IPS-NIHi7 (cell line): ENCODE measurements at regions not wholly inside any gene's neighbourhood (a gene's known extent, or its start where the extent isn't known, plus 50 kb on each side); places are given as distances from the start of the nearest gene placed in this dataset.

Experiments
- DNase-seq: peaks from one replicate; pipeline ENCODE4 v3.0.0; 2012; ENCODE audit warnings: mixed read lengths; ENCODE audit errors: extremely low spot score

DNA sequence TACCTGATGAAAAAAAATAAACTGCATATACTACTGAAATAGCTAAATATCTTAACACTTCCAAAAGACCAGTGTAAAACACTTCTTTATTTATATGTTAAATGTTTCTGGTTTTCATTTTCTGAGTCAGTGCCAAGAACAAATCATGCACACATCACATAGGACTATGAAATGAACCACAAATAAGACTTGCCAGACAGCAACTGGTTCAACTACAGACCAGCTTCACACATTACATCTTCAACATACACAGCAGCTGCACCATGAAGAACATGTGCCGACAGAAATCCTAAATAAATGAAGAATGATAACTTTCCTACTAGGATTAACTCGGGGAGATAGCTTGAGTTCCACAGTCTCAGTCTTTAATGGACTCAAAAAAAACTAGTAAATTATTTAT is 168.3 kb upstream of the STXBP5 start:
- no peak for DNase-seq

DNA sequence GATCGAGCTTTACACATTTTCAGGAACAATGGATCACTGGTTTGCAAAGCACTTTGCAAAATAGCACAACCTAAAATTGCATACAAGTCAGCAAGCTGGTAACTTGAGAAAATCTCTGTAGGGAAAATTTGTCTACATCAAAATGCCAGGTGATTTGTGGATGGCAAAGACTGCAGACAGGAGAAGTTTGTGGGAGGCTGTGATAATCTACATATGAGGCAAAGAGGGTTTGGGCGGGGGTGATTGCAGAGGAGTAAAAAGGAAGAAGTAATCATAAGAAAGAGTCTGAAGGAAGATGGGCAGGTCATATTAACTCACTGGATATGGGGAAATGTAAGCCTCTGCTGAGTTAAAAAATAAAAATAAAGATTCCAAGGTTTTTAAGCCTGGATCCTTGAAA is 166.3 kb upstream of the STXBP5 start:
- DNase-seq = no peak

DNA sequence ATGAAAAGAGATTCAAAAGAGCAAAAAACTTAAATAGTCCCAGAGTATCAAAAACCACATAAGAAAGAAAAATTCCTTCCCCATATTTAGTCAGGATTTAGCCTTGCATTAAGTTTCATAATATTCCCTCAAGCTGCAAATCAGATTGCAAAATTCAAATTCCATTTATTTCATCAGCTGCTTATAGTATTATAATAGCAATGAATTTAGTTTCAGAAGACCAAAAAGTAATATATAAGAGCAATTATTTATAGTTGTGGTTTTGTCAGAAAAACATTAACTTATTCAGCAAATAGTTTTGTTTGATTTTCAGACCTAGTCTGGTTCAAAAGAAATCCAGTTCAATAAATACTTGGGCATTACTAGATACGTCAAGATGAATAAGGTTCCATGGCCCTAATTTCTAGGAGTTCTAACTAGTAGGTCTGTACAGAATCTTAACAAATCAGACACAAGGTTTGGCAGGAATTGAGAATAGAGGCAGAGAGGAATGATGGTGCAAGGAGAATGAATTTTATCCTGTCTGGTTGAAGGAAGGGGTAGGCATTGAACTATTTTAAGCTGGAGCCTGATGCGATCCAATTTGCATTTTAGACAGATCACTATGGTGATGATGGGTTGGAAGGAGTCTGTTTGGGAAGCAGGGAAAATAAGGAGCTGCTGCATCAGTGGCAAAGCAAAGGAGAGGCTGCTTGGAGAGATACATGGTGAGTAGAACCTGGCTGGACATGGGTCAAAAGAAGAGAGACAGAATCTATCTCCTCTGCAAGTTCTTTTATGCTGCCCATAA is 163.9 kb upstream of the STXBP5 start:
- DNase-seq = no peak

DNA sequence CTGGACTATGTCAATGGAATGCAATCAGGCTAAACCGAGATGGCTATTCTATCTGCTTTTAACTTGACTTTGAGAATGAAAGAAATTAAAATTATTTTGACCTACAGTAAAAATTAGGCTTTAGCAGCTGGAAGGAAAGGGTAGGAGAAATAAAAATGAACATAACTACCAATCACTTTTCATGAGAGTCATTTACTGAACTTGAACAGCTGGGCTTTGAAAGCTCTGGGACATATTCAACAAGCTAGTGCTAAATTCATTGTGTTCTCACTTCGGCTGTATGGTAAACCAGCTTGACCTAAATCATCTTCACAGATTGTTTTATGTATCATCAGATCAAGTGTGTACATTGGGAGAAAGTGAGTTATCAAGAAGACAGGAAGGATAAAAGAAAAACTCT is 161.5 kb upstream of the STXBP5 start:
- no peak for DNase-seq

DNA sequence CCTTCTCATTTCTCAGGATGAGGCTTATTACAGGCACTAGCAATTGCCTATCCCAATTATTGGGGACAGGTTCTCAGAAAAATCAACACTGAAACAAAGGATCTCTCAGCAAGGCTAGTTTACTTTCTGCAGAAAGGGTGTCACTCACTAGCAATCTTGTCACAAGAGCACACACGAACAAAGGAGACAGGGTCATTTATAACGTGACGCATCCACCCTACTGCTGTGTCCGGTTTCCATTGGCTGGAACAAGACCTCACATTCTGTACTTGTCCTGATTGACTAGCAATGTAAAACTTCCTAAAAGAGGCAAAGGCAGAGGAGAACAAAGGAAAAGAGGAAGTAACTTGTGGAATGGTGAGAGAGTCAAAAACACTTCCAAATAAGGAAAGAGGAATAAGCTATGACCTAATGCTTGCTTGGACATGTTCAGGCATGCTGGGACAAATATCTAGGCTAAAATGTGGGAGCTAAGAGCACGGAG is 160.2 kb upstream of the STXBP5 start:
- no peak for DNase-seq

DNA sequence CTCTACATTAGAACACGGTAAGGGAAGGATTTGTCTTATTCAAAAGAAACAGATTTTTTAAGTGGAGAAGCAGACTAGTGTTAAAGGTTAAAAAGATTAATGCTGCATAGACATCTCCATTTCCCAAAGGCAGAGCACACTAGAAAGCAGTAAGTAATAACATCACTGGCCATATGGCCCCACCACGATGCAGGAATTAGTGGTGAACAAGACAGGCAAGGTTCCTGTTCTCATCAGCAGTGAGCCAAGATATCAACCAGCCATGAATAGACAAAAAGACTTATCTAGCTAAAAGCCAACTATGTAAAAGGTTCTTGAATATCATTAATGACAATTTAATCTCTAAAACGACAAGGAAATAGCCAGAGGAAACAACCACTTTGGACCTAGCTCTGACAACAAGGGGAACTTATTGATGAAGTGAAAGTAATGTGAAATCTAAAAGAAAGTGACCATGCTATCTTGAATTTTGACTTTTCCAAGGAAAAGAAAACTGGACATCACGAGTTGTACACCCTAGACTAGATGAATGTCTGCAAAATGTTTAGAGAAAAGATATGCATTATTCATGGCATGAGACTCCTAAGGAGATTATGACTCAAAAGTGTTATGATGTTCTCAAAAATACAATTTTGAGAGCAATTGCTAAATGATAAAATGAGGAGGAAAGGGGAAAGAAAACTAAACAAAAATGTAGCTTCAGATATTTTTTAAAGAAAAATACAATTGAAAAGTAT is 157.9 kb upstream of the STXBP5 start:
- DNase-seq = no peak

DNA sequence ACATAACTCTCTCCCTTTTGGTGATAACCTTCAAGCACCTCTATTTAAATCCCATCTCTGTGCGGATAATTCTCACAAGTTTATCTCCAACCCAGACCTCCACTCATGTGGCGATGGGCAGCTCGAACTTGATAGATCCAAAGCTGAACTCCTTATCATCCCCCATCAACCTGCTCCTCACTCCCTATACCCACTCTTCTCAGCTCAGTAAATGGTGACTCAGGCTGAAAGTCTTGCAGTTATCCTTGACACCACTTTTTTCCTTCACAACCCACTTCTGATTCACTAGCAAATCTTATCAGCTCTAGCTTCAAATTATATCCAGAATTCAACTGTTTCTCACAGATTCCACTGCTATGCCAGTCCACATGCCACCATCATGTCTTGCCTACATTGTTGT is 155.3 kb upstream of the STXBP5 start:
- DNase-seq = no peak

DNA sequence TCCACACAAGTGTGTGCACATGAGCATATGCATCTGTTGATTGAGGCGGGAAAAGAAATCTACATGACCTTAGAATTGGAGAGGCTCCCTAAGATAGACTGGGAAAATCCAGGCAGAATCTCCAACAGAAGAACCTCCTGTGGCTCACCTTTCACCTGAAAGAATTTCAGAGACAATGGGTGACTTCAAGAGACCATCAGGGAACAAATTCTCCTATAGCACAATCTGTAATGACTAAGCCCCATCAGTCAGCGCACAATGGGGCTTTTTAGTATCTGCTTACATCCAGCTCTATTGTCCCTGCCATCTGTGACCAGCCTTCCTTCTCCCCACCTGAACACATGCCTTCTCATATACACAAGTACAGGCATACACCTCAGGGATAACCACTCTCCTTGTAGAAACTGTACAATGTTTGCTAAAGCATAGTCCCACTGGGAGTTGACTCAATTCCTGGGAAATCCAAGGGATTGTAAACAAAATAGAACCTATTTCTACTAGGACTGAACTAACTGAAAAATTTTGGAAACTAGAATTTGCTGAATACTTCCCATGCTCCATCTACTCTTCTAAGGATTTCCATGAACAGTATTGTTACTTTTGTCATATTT is 150.8 kb upstream of the STXBP5 start:
- peak; percentile 33 for DNase-seq

DNA sequence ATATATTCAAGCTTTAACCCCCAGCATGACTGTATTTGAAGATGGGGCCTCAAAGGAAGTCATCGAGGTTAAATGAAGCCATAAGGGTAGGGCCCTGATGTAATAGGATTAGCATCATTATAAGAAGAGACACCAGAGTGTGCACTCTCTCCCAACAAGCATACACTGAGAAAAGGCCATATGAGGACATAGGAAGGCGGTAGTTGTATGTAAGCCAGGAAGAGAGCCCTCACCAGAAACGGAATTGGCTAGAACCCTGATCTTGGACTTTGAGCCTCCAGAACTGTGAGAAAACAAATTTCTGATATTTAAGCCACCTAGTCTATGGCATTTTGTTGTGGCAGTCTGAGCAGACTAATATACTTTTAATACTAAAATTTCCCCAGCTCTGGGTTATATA is 150.1 kb upstream of the STXBP5 start:
- DNase-seq = no peak

DNA sequence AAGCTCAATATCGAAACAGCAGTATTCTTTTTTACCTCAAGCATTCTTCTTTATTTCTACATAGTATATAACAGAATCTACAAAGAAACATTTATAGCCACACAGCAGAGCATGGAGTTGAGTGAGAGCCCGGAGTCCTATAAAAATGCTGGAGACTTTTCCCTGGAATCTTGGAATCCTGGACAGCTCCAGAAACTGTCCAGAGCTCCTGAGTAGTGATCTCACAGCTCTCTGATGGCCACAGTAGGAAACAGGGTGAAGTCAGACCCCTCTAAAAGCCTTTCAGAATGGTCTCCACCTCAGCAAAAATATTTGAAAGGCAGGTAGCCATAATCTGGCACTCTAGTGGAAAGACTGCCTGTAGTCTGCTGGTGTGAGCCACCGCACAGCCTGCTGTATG is 149.3 kb upstream of the STXBP5 start:
- no peak for DNase-seq

DNA sequence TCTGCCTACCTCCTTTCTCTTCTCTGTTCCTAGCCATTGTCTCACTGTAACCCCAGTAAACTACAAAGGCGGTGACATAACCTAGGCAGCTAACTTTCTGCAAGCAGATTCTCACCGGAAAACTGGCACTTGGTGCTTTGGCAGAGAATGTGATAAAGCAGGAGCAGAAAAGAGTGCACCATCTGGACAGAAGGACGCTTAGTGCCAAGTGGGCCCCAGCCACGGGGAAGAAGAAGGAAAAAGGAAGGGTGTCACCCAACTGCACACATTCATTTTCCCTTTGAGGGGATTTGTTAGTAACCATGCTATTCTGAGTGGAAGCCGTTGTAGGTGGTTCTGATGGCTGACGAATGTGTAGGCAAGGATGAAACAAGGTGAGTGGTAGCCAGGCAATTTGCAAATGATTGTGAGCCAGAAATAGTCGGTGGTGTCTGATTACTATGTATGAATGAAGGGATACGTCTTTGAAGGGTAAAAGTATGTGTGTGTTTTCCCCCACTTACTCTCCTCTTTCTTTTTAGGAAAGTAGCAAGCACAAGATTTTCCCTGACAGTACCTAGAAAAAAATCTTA is 148.3 kb upstream of the STXBP5 start:
- DNase-seq = no peak

DNA sequence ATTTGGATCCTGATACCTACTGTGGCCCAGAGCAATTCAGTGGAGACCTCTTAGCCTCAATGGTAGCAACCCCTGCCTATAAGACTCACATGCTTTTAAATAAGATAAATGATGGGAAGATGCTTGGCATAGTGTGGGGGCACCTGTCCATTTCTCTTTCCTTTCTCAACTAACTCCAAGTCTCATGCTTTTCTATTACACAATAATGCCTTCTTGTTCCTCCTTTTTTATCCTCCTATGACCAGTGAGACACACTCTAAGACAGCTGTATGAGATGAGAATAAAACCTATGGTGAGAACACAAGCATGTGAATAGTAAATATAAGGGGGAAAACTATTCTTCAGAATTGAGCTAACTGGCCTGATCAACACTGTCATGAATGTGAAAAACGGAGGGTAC is 147.0 kb upstream of the STXBP5 start:
- DNase-seq = no peak

DNA sequence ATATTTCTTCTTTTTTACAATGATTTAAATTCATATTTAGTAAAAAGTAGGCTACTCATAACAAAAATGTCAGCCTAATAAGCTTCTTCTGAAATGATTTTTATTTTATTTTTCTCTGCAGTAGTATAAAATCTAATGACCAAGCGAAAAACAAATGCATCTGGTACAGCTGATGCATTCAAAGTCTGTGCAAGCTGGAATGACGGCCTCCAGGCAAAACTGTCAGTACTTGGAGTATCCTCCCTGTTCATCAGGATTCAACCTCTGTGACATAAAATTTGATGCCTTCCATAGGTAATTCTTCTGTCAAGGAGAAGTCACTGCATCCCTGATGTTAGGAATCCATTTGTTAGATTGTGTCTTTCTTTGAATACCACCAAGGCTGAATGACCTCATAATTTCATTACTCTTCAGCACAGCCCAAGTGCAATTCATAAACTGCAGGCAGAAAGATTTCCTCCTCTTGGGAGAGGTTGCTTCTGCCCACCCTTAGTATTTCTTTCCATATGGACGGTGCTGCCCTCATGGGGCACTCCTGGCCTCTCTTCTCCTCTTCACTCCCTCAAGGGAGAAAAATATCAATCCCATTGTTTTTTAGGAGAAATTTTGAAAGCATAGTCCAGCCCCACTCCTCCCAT is 146.4 kb upstream of the STXBP5 start:
- DNase-seq = no peak

DNA sequence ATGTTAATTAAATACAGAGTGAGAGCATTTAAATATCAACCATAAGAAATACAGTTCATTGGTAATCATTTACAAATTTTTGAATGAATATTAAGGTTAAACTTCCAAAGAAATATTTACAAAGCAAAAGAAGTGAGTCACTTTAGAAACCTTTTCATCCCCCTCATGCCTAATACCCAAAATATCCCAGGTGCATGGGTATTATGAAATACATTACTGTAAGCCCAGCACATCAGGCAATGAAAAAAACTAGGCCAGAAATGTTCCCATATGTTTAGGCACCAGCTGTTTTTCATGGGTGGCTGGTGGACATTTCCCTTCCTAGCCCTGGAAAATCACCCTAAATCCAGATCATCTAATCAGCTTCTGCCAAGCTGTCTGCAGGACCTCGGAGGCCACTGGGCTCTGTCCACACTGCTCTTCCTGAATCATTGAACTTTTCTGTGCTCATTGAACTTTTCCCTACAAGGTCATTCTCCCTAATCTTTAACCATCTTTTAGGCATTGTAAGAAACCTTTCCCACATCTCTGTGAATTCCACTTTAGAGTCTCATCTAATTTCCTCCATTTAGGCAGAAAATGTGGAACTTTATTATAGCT is 145.3 kb upstream of the STXBP5 start:
- DNase-seq = no peak

DNA sequence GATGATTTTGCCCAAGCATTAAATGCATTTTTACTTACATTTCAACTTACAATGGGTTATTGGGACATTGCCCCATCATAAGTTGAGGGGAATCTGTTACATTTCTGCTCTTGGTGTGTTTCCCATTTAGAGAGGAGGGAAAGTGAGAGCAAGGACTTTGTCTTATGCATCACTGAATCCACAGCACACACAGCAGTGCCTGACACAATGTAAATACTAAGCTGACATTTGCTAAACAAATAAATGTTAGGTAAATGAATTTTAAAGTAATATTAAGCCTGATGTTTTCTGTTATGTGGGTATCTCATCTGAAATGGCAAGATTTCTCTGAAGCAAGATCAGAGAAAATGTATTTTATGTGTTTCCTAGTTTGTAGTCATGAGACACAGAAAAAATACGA is 143.6 kb upstream of the STXBP5 start:
- no peak for DNase-seq

DNA sequence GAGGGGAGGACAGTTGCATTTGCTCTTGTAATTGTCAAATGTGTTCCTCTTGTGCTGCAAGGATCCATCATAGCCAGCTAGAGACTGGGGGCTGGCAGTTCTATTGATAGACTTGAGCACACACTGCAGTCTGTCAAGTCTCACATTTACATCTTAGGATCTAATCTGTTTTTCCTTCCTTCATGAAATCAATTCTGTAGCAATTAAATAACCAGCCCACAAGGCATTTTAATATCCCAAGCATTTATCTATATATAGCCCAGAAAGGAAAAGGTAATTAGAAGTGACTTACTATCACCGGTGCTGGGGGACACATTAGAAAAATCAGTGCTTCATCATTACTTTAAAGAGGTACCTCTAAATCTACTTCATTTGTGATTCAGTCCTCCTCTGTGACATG is 143.0 kb upstream of the STXBP5 start:
- no peak for DNase-seq

DNA sequence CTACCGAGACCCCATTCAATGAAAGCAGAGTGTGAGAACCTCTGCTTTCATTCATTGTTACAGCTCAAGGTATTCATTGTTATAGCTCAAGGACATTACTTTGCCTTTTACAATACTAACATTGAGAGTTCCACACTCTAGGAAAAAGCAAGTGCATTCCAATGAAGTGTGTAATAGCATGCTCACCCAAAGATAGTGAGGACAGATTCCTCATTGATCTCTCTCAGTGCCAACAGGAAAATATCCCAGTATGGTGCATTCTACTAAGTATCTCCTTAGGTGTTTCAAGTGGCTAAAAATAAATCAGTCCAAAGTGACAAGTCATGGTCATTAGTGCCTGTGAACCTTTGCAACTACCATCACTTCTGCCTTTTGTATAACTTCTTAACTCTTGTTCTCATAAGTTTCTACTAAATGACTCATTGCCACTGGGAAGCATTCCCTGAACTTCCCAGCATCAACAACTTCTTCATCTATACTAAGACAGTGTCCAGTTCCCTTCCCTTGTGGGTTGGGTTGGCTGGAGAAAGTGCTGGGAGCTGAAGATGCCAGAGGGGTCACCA is 140.7 kb upstream of the STXBP5 start:
- no peak for DNase-seq

DNA sequence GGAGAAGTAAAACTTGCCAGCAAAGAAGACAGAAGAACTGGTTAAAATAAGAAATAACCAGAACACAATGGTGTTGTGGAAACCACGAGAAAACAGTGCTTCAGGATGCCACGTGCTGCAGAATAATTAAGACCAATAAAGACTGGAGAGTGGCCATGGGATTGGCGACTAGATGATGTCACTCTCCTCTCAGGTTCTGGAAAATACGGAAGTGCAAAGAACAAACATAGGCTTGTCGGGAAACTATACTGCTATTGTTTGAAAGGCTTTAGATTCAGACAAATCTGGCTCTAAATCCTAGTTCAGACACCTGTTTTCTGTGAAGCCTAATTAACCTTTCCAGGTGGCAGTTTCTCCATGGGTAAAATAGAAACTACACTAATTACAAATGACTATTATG is 138.4 kb upstream of the STXBP5 start:
- no peak for DNase-seq

DNA sequence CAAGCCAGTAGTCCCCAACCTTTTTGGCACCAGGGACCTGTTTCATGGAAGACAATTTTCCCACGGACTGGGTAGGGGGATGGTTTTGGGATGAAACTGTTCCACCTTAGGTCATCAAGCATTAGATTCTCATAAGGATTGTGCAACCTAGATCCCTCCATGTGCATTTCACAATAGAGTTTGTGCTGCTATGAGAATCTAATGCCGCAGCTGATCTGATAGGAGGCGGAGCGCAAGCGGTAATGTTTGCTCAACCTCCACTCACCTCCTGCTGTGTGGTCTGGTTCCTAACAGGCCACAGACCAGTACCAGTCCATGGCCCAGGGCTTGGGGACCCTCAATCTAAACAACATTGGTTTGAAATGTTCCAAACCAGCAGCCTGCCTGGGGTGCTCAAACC is 137.0 kb upstream of the STXBP5 start:
- DNase-seq = no peak

DNA sequence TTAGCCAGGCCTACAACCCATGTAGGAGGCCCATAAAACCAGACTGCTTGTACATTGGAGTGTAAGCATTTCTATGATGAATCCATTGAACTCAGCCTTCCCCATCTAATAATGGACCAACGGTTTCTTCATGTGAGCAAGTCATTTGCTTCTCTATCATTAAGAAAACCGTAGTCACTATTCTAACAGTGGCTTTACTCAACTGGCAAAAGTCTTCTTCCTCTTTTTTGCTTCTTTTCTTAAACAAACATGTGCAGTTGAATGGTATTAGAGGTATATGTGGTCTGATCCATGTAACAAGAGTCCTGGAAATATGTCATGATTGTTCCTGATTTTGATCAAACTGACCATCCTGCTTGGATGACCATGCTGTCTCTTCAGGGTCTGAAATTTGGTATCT is 132.4 kb upstream of the STXBP5 start:
- no peak for DNase-seq

DNA sequence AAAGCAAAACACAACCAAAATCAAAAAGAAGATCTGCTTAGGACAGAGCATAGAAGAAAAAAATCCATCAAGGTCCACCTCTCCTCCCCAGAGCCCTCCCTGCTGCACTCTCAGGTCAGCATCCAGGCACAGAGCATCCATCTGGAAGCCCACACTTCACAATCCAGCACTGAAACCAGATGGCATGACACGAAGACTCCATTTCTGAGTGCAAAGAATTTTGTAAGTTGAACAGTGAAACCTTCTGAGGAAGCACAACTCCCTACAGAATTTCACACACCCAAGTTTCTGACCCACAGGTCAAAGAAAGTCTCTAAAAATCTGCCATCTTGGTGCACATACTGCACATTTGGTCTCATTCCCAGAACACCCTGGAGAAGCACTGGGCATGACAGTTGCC is 128.8 kb upstream of the STXBP5 start:
- DNase-seq = no peak
